ENCODE measurements at regions not wholly inside any gene's neighbourhood (a gene's known extent, or its start where the extent isn't known, plus 50 kb on each side); places are given as distances from the start of the nearest gene placed in this dataset.

- DNase-seq (ENCODE audit: low read depth, low spot score) = no peak
- Histone ChIP-seq H3K36me3 (ENCODE audit: insufficient read depth, insufficient read length, low read length) (no peaks in the 10 kb centered on the region), H3K9ac (ENCODE audit: insufficient read length, low read depth) (no peak overlapping the region), H3K27me3 (ENCODE audit: insufficient read depth, insufficient read length) (no peaks in the 10 kb centered on the region), H3K4me3 (ENCODE audit: insufficient read length, low read depth) (no peak overlapping the region), H3K9me3 (ENCODE audit: insufficient read depth, low read length) (no peaks in the 10 kb centered on the region), H3K4me1 (ENCODE audit: insufficient read depth, insufficient read length) (no peaks in the 10 kb centered on the region)
- TF ChIP-seq SUZ12 (IDR thresholded peaks at IDR 0.05; ENCODE audit: extremely low read depth, insufficient read depth, insufficient read length) (no peak), ZNF274 (IDR thresholded peaks at IDR 0.05; ENCODE audit: low read depth, low read length) (no peak), YY1 (IDR thresholded peaks at IDR 0.05; ENCODE audit: insufficient read depth, insufficient read length) (no peak)
These were observed 307.7 kb upstream of the MEF2C start for GRCh38 chr5:89190515-89191265.

GRCh38 chr5:89187883-89188465 lies 305.0 kb upstream of the MEF2C start:
- no peaks in the 10 kb centered on the region for H3K27me3 ChIP-seq (ENCODE audit: insufficient read depth, insufficient read length)
- TF ChIP-seq SUZ12 (IDR thresholded peaks at IDR 0.05; ENCODE audit: extremely low read depth, insufficient read depth, insufficient read length) = no peak
- no peak for TF ChIP-seq ZNF274 (IDR thresholded peaks at IDR 0.05; ENCODE audit: low read depth, low read length)
- no peak for TF ChIP-seq YY1 (IDR thresholded peaks at IDR 0.05; ENCODE audit: insufficient read depth, insufficient read length)
- H3K9me3 ChIP-seq (ENCODE audit: insufficient read depth, low read length) = no peaks in the 10 kb centered on the region
- DNase-seq (ENCODE audit: low read depth, low spot score) = no peak
- H3K4me1 ChIP-seq (ENCODE audit: insufficient read depth, insufficient read length) = no peaks in the 10 kb centered on the region
- H3K4me3 ChIP-seq (ENCODE audit: insufficient read length, low read depth) = no peak overlapping the region
- H3K36me3 ChIP-seq (ENCODE audit: insufficient read depth, insufficient read length, low read length) = no peaks in the 10 kb centered on the region
- no peak overlapping the region for H3K9ac ChIP-seq (ENCODE audit: insufficient read length, low read depth)

- Histone ChIP-seq H3K36me3 (ENCODE audit: insufficient read depth, insufficient read length, low read length) (no peaks in the 10 kb centered on the region), H3K9ac (ENCODE audit: insufficient read length, low read depth) (no peak overlapping the region), H3K9me3 (ENCODE audit: insufficient read depth, low read length) (no peaks in the 10 kb centered on the region), H3K4me3 (ENCODE audit: insufficient read length, low read depth) (no peak overlapping the region), H3K27me3 (ENCODE audit: insufficient read depth, insufficient read length) (no peaks in the 10 kb centered on the region), H3K4me1 (ENCODE audit: insufficient read depth, insufficient read length) (no peaks in the 10 kb centered on the region)
- TF ChIP-seq YY1 (IDR thresholded peaks at IDR 0.05; ENCODE audit: insufficient read depth, insufficient read length) (no peak), ZNF274 (IDR thresholded peaks at IDR 0.05; ENCODE audit: low read depth, low read length) (no peak), SUZ12 (IDR thresholded peaks at IDR 0.05; ENCODE audit: extremely low read depth, insufficient read depth, insufficient read length) (no peak)
- DNase-seq (ENCODE audit: low read depth, low spot score) = no peak
These were observed 304.3 kb upstream of the MEF2C start for GRCh38 chr5:89187268-89187667.

GRCh38 chr5:89181546-89181945 lies 298.6 kb upstream of the MEF2C start:
- Histone ChIP-seq H3K9ac (ENCODE audit: insufficient read length, low read depth) (no peak overlapping the region), H3K9me3 (ENCODE audit: insufficient read depth, low read length) (no peaks in the 10 kb centered on the region), H3K4me1 (ENCODE audit: insufficient read depth, insufficient read length) (no peaks in the 10 kb centered on the region), H3K4me3 (ENCODE audit: insufficient read length, low read depth) (no peak overlapping the region), H3K27me3 (ENCODE audit: insufficient read depth, insufficient read length) (no peaks in the 10 kb centered on the region), H3K36me3 (ENCODE audit: insufficient read depth, insufficient read length, low read length) (no peaks in the 10 kb centered on the region)
- TF ChIP-seq ZNF274 (IDR thresholded peaks at IDR 0.05; ENCODE audit: low read depth, low read length) = no peak
- TF ChIP-seq YY1 (IDR thresholded peaks at IDR 0.05; ENCODE audit: insufficient read depth, insufficient read length) = no peak
- no peak for TF ChIP-seq SUZ12 (IDR thresholded peaks at IDR 0.05; ENCODE audit: extremely low read depth, insufficient read depth, insufficient read length)
- DNase-seq (ENCODE audit: low read depth, low spot score) = no peak

- no peaks in the 10 kb centered on the region for H3K27me3 ChIP-seq (ENCODE audit: insufficient read depth, insufficient read length)
- no peak for TF ChIP-seq ZNF274 (IDR thresholded peaks at IDR 0.05; ENCODE audit: low read depth, low read length)
- TF ChIP-seq YY1 (IDR thresholded peaks at IDR 0.05; ENCODE audit: insufficient read depth, insufficient read length) = no peak
- no peak for TF ChIP-seq SUZ12 (IDR thresholded peaks at IDR 0.05; ENCODE audit: extremely low read depth, insufficient read depth, insufficient read length)
- no peak overlapping the region for H3K4me3 ChIP-seq (ENCODE audit: insufficient read length, low read depth)
- no peak for DNase-seq (ENCODE audit: low read depth, low spot score)
- H3K36me3 ChIP-seq (ENCODE audit: insufficient read depth, insufficient read length, low read length) = no peaks in the 10 kb centered on the region
- no peak overlapping the region for H3K9ac ChIP-seq (ENCODE audit: insufficient read length, low read depth)
- H3K9me3 ChIP-seq (ENCODE audit: insufficient read depth, low read length) = no peaks in the 10 kb centered on the region
- no peaks in the 10 kb centered on the region for H3K4me1 ChIP-seq (ENCODE audit: insufficient read depth, insufficient read length)
These were observed 296.7 kb upstream of the MEF2C start for GRCh38 chr5:89179731-89180130.

GRCh38 chr5:89178541-89178940 lies 295.6 kb upstream of the MEF2C start:
- Histone ChIP-seq H3K27me3 (ENCODE audit: insufficient read depth, insufficient read length) (no peaks in the 10 kb centered on the region), H3K4me1 (ENCODE audit: insufficient read depth, insufficient read length) (no peaks in the 10 kb centered on the region), H3K36me3 (ENCODE audit: insufficient read depth, insufficient read length, low read length) (no peaks in the 10 kb centered on the region), H3K4me3 (ENCODE audit: insufficient read length, low read depth) (no peak overlapping the region), H3K9me3 (ENCODE audit: insufficient read depth, low read length) (no peaks in the 10 kb centered on the region), H3K9ac (ENCODE audit: insufficient read length, low read depth) (no peak overlapping the region)
- no peak for TF ChIP-seq YY1 (IDR thresholded peaks at IDR 0.05; ENCODE audit: insufficient read depth, insufficient read length)
- no peak for TF ChIP-seq ZNF274 (IDR thresholded peaks at IDR 0.05; ENCODE audit: low read depth, low read length)
- no peak for TF ChIP-seq SUZ12 (IDR thresholded peaks at IDR 0.05; ENCODE audit: extremely low read depth, insufficient read depth, insufficient read length)
- DNase-seq (ENCODE audit: low read depth, low spot score) = no peak

GRCh38 chr5:89173528-89173927 lies 290.5 kb upstream of the MEF2C start:
- Histone ChIP-seq H3K9ac (ENCODE audit: insufficient read length, low read depth) (no peak overlapping the region), H3K36me3 (ENCODE audit: insufficient read depth, insufficient read length, low read length) (no peaks in the 10 kb centered on the region), H3K4me3 (ENCODE audit: insufficient read length, low read depth) (no peak overlapping the region), H3K9me3 (ENCODE audit: insufficient read depth, low read length) (no peaks in the 10 kb centered on the region; the same call in 1 of the 2 replicates), H3K27me3 (ENCODE audit: insufficient read depth, insufficient read length) (no peaks in the 10 kb centered on the region), H3K4me1 (ENCODE audit: insufficient read depth, insufficient read length) (no peaks in the 10 kb centered on the region)
- DNase-seq (ENCODE audit: low read depth, low spot score) = no peak
- TF ChIP-seq SUZ12 (IDR thresholded peaks at IDR 0.05; ENCODE audit: extremely low read depth, insufficient read depth, insufficient read length) (no peak), YY1 (IDR thresholded peaks at IDR 0.05; ENCODE audit: insufficient read depth, insufficient read length) (no peak), ZNF274 (IDR thresholded peaks at IDR 0.05; ENCODE audit: low read depth, low read length) (no peak)

Measured in NT2/D1 (cell line).